ENCODE measurements at regions not wholly inside any gene's neighbourhood (a gene's known extent, or its start where the extent isn't known, plus 50 kb on each side); places are given as distances from the start of the nearest gene placed in this dataset.

DNA sequence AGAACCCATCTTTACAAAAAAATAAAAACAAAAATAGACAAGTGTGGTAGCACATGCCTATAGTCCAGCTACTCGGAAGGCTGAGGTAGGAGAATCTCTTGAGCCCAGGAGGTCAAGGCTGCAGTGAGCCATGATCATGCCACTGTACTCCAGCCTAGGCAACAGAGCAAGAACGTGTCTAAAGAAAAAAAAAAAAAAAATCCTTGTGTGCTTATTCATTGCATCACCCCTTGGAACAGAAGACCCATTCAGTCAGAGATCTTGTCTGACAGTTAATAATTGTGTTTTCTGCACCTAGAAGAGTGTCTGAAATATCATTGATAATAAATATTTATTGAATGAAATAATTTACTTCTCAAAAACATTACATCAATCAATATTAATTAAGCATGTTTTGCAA lies 97.4 kb upstream of the TBL1X start:
- ATAC-seq: no peak
- TF ChIP-seq, protein P1, sequence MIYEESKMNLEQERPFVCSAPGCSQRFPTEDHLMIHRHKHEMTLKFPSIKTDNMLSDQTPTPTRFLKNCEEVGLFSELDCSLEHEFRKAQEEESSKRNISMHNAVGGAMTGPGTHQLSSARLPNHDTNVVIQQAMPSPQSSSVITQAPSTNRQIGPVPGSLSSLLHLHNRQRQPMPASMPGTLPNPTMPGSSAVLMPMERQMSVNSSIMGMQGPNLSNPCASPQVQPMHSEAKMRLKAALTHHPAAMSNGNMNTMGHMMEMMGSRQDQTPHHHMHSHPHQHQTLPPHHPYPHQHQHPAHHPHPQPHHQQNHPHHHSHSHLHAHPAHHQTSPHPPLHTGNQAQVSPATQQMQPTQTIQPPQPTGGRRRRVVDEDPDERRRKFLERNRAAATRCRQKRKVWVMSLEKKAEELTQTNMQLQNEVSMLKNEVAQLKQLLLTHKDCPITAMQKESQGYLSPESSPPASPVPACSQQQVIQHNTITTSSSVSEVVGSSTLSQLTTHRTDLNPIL (CRISPR knock-in tag; IDR thresholded peaks at IDR 0.05; ENCODE audit: low read depth): no peak
- TF ChIP-seq, protein P2, sequence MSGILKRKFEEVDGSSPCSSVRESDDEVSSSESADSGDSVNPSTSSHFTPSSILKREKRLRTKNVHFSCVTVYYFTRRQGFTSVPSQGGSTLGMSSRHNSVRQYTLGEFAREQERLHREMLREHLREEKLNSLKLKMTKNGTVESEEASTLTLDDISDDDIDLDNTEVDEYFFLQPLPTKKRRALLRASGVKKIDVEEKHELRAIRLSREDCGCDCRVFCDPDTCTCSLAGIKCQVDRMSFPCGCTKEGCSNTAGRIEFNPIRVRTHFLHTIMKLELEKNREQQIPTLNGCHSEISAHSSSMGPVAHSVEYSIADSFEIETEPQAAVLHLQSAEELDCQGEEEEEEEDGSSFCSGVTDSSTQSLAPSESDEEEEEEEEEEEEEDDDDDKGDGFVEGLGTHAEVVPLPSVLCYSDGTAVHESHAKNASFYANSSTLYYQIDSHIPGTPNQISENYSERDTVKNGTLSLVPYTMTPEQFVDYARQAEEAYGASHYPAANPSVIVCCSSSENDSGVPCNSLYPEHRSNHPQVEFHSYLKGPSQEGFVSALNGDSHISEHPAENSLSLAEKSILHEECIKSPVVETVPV (CRISPR knock-in tag; IDR thresholded peaks at IDR 0.05): no peak
- TF ChIP-seq, protein P3, sequence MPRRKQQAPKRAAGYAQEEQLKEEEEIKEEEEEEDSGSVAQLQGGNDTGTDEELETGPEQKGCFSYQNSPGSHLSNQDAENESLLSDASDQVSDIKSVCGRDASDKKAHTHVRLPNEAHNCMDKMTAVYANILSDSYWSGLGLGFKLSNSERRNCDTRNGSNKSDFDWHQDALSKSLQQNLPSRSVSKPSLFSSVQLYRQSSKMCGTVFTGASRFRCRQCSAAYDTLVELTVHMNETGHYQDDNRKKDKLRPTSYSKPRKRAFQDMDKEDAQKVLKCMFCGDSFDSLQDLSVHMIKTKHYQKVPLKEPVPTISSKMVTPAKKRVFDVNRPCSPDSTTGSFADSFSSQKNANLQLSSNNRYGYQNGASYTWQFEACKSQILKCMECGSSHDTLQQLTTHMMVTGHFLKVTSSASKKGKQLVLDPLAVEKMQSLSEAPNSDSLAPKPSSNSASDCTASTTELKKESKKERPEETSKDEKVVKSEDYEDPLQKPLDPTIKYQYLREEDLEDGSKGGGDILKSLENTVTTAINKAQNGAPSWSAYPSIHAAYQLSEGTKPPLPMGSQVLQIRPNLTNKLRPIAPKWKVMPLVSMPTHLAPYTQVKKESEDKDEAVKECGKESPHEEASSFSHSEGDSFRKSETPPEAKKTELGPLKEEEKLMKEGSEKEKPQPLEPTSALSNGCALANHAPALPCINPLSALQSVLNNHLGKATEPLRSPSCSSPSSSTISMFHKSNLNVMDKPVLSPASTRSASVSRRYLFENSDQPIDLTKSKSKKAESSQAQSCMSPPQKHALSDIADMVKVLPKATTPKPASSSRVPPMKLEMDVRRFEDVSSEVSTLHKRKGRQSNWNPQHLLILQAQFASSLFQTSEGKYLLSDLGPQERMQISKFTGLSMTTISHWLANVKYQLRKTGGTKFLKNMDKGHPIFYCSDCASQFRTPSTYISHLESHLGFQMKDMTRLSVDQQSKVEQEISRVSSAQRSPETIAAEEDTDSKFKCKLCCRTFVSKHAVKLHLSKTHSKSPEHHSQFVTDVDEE (CRISPR knock-in tag; IDR thresholded peaks at IDR 0.05): no peak
- TF ChIP-seq ISL1 (CRISPR knock-in tag; IDR thresholded peaks at IDR 0.05): no peak
- TF ChIP-seq TCF4 (CRISPR knock-in tag; IDR thresholded peaks at IDR 0.05; ENCODE audit: borderline replicate concordance): no peak
- TF ChIP-seq PPARA (CRISPR knock-in tag; IDR thresholded peaks at IDR 0.05; ENCODE audit: borderline replicate concordance): no peak
- no peak for TF ChIP-seq ZFP30 (CRISPR knock-in tag; IDR thresholded peaks at IDR 0.05)
- TF ChIP-seq CSDC2 (CRISPR knock-in tag; IDR thresholded peaks at IDR 0.05): no peak
- TF ChIP-seq OSR1 (CRISPR knock-in tag; IDR thresholded peaks at IDR 0.05): no peak

DNA sequence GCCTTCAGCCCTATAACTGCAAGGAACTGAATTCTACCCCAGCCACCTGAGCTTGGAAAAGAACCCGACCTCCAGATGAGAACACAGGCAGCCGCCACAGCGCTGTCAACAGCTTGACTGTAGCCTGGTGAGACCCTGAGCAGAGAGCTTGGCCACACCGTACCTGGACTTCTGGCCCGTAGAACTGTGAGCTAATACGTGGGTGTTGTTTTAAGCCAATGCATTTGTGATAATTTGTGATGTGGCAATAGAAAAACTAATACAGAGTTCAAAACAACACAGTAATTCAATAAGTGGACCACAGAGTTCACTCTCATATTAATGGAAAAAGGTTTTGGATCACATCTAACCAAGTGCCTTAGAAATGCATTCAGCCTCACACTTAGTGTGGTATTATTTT lies 96.6 kb upstream of the TBL1X start:
- ATAC-seq: no peak
- TF ChIP-seq ZFP3 (CRISPR knock-in tag; IDR thresholded peaks at IDR 0.05) (no peak), TOX (CRISPR knock-in tag; IDR thresholded peaks at IDR 0.05; ENCODE audit: borderline replicate concordance) (no peak), GLIS3 (CRISPR knock-in tag; IDR thresholded peaks at IDR 0.05) (no peak), PPARA (CRISPR knock-in tag; IDR thresholded peaks at IDR 0.05; ENCODE audit: borderline replicate concordance) (no peak), ZNF565 (CRISPR knock-in tag; conservative IDR thresholded peaks at IDR 0.05; ENCODE audit: low read depth) (no peak), ZNF8 (CRISPR knock-in tag; IDR thresholded peaks at IDR 0.05) (no peak), ISL1 (CRISPR knock-in tag; IDR thresholded peaks at IDR 0.05) (no peak), TCF4 (CRISPR knock-in tag; IDR thresholded peaks at IDR 0.05; ENCODE audit: borderline replicate concordance) (no peak), ESRRG (CRISPR knock-in tag; IDR thresholded peaks at IDR 0.05) (no peak), ZC3H10 (CRISPR knock-in tag; IDR thresholded peaks at IDR 0.05) (no peak), CSDC2 (CRISPR knock-in tag; IDR thresholded peaks at IDR 0.05) (no peak), ARNTL (CRISPR knock-in tag; IDR thresholded peaks at IDR 0.05; ENCODE audit: borderline replicate concordance, low read depth) (no peak), RARB (CRISPR knock-in tag; IDR thresholded peaks at IDR 0.05) (no peak)
- TF ChIP-seq, protein P4, sequence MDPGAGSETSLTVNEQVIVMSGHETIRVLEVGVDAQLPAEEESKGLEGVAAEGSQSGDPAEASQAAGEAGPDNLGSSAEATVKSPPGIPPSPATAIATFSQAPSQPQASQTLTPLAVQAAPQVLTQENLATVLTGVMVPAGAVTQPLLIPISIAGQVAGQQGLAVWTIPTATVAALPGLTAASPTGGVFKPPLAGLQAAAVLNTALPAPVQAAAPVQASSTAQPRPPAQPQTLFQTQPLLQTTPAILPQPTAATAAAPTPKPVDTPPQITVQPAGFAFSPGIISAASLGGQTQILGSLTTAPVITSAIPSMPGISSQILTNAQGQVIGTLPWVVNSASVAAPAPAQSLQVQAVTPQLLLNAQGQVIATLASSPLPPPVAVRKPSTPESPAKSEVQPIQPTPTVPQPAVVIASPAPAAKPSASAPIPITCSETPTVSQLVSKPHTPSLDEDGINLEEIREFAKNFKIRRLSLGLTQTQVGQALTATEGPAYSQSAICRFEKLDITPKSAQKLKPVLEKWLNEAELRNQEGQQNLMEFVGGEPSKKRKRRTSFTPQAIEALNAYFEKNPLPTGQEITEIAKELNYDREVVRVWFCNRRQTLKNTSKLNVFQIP (CRISPR knock-in tag; IDR thresholded peaks at IDR 0.05; ENCODE audit: borderline replicate concordance, low read depth): no peak

DNA sequence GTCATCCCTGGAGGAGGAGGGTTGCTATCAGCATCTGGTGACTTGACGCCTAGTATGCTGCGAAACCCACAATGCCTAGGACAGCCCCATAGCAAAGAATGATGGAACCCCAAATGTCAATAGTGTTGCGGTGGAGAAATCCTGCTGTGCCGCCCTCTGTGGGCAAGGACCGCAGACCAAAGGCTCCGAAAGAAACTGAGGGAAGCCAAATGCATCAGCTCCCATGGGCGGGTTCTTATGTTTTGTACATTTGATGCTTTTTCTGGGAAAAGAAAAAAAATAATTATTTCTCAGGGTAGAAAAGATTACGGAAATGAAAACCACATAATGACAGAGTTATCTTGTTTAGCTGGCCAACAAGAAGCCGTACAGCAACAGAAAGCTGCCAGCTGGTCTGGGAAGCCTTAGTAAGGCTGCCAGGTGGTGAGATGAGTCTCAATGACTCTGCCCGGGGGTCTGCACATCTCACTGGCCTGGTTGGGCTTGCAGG lies 95.0 kb upstream of the TBL1X start:
- no peak for ATAC-seq
- TF ChIP-seq SNAI2 (CRISPR knock-in tag; IDR thresholded peaks at IDR 0.05) (no peak), ZFP30 (CRISPR knock-in tag; IDR thresholded peaks at IDR 0.05) (no peak), PPARA (CRISPR knock-in tag; IDR thresholded peaks at IDR 0.05; ENCODE audit: borderline replicate concordance) (no peak), ESRRG (CRISPR knock-in tag; IDR thresholded peaks at IDR 0.05) (no peak)

DNA sequence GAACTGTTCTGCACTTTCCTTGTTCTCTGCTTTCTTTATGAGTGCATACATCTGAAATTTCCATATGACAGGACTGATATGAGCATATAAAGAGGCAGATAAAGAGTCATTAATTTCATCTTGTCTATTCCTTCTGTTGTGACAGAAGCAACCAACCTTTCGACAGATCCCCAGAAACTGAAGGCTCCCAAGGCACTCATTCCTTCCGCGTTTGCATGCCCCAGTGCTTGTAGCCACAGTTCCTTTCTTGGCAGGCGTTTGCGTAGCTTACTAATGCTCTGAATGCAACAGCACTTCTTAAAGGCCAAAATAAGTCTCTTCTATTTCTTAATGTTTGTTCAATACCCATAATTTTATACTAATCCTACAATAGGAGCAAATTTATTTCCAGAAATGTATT lies 94.0 kb upstream of the TBL1X start:
- ATAC-seq: no peak
- TF ChIP-seq OSR1 (CRISPR knock-in tag; IDR thresholded peaks at IDR 0.05) (no peak), TOX (CRISPR knock-in tag; IDR thresholded peaks at IDR 0.05; ENCODE audit: borderline replicate concordance) (no peak), CSDC2 (CRISPR knock-in tag; IDR thresholded peaks at IDR 0.05) (no peak), ISL1 (CRISPR knock-in tag; IDR thresholded peaks at IDR 0.05) (no peak), ZFP30 (CRISPR knock-in tag; IDR thresholded peaks at IDR 0.05) (no peak), PPARA (CRISPR knock-in tag; IDR thresholded peaks at IDR 0.05; ENCODE audit: borderline replicate concordance) (no peak), ARNTL (CRISPR knock-in tag; IDR thresholded peaks at IDR 0.05; ENCODE audit: borderline replicate concordance, low read depth) (no peak), BACH2 (CRISPR knock-in tag; IDR thresholded peaks at IDR 0.05; ENCODE audit: borderline replicate concordance) (no peak), ZNF70 (CRISPR knock-in tag; IDR thresholded peaks at IDR 0.05) (no peak), ZC3H10 (CRISPR knock-in tag; IDR thresholded peaks at IDR 0.05) (no peak)
- TF ChIP-seq, protein P2 (CRISPR knock-in tag; IDR thresholded peaks at IDR 0.05): no peak
- TF ChIP-seq, protein P3 (CRISPR knock-in tag; IDR thresholded peaks at IDR 0.05): no peak
